CD8-positive, alpha-beta memory T cell (primary cell): ENCODE measurements at regions not wholly inside any gene's neighbourhood (a gene's known extent, or its start where the extent isn't known, plus 50 kb on each side); places are given as distances from the start of the nearest gene placed in this dataset.

Experiments
- CTCF ChIA-PET: fragments of 350-600 bp; sonication (Branson Sonifier 250); formaldehyde crosslinking; loops from one replicate; lab custom pipeline; 2021; ENCODE audit warnings: antibody characterized with exemption; lab: Charles Lee
- POLR2A ChIA-PET: fragments of 350-600 bp; sonication (Branson Sonifier 250); formaldehyde crosslinking; loops from one replicate; lab custom pipeline; 2021; ENCODE audit warnings: antibody characterized with exemption; lab: Charles Lee
- DNase-seq, 5 donors: peaks; one replicate each; pipeline versions ENCODE4 v3.0.0 to v3.0.0-alpha.2; 2020 to 2022; ENCODE audit warnings: mixed read lengths in 1 of 5
- H3K27ac ChIP-seq: one replicate; pipeline ENCODE4 v1.7.0; 2013; ENCODE audit warnings: low read depth, mild to moderate bottlenecking, low read length, moderate library complexity
- H3K27me3 ChIP-seq: 2 replicates; pipeline ENCODE4 v1.7.0; 2013; ENCODE audit warnings: low read length, mild to moderate bottlenecking; ENCODE audit not compliant: insufficient read depth, poor library complexity, severe bottlenecking
- H3K36me3 ChIP-seq: 2 replicates; pipeline ENCODE4 v1.7.0; 2013; ENCODE audit warnings: mild to moderate bottlenecking, low read length, moderate library complexity; ENCODE audit not compliant: insufficient read depth
- H3K4me1 ChIP-seq: 2 replicates; pipeline ENCODE4 v1.7.0; 2013; ENCODE audit warnings: mild to moderate bottlenecking, low read length, moderate library complexity; ENCODE audit not compliant: insufficient read depth
- H3K4me3 ChIP-seq: 2 replicates; pipeline ENCODE4 v1.7.0; 2013; ENCODE audit warnings: mild to moderate bottlenecking, low read length
- H3K9me3 ChIP-seq: 2 replicates; pipeline ENCODE4 v1.7.0; 2013; ENCODE audit warnings: mild to moderate bottlenecking, low read length
- H3K27ac Mint-ChIP-seq, 8 donors: one replicate each; pipeline ENCODE4 v1.8.0; 2020 to 2021; ENCODE audit warnings: mixed read lengths in 8 of 8, mild to moderate bottlenecking in 6 of 8, inconsistent platforms in 3 of 8, moderate library complexity in 3 of 8
- H3K27me3 Mint-ChIP-seq, 2 donors: one replicate each; pipeline ENCODE4 v1.8.0; 2020 to 2021; ENCODE audit warnings: mixed read lengths in 2 of 2, mild to moderate bottlenecking in 1 of 2, moderate library complexity in 1 of 2
- H3K36me3 Mint-ChIP-seq, 3 donors: one replicate each; pipeline ENCODE4 v1.8.0; 2020 to 2021; ENCODE audit warnings: mixed read lengths in 3 of 3, inconsistent platforms in 1 of 3, mild to moderate bottlenecking in 1 of 3
- H3K4me1 Mint-ChIP-seq, 3 donors: one replicate each; pipeline ENCODE4 v1.8.0; 2020 to 2021; ENCODE audit warnings: mixed read lengths in 3 of 3, inconsistent platforms in 1 of 3, mild to moderate bottlenecking in 1 of 3
- H3K4me3 Mint-ChIP-seq, 7 donors: one replicate each; pipeline ENCODE4 v1.8.0; 2020 to 2021; ENCODE audit warnings: mixed read lengths in 7 of 7, mild to moderate bottlenecking in 6 of 7, moderate library complexity in 4 of 7, inconsistent platforms in 2 of 7
- H3K9me3 Mint-ChIP-seq, 5 donors: one replicate each; pipeline ENCODE4 v1.8.0; 2020 to 2022; ENCODE audit warnings: mixed read lengths in 5 of 5, mild to moderate bottlenecking in 3 of 5, moderate library complexity in 2 of 5, inconsistent platforms in 1 of 5

- Mint-ChIP-seq H3K4me3 (no peak overlapping the region), H3K27ac (no peak overlapping the region), H3K36me3 (no peaks in the 10 kb centered on the region), H3K27me3 (peaks cover 0 to 22% of the 10 kb centered on the region in 2 donors), H3K4me1 (no peaks in the 10 kb centered on the region), H3K9me3 (no peaks in the 10 kb centered on the region)
- ChIA-PET CTCF (no interaction called here), POLR2A (no interaction called here)
- no peak overlapping the region for H3K4me3 ChIP-seq
- H3K9me3 ChIP-seq: no peaks in the 10 kb centered on the region
- H3K4me1 ChIP-seq: no peaks in the 10 kb centered on the region
- no peaks in the 10 kb centered on the region for H3K27me3 ChIP-seq
- H3K36me3 ChIP-seq: no peaks in the 10 kb centered on the region
- DNase-seq: no peak
- no peak overlapping the region for H3K27ac ChIP-seq
These were observed 1388.0 kb downstream of the EFNB2 start for GRCh38 chr13:105147461-105147860.

DNA sequence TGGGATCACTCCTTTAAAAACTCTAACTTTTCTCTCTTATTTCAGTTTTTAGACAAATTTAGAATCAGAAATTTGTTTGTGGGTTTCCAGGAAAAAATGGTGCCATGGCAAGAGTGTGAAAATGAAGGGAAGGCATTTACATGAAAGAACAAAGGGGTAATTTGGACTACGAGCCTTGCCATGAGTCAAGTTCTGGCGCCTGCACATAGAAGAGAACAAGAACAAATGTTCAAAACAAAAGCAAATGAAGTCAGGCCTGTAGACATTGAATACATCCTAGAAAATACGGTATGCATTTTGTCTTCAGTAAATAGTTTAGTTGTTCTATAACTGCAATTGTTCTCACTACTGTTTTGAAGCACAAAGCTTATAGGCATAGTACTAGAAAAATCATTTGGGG, 1390.5 kb downstream of the EFNB2 start:
- Histone ChIP-seq H3K9me3 (no peaks in the 10 kb centered on the region), H3K27ac (no peak overlapping the region), H3K4me3 (no peak overlapping the region), H3K4me1 (no peaks in the 10 kb centered on the region), H3K36me3 (no peaks in the 10 kb centered on the region), H3K27me3 (no peaks in the 10 kb centered on the region)
- no peak overlapping the region for H3K4me3 Mint-ChIP-seq
- peaks cover 0 to under 1% (median 0%) of the 10 kb centered on the region in 3 donors for H3K36me3 Mint-ChIP-seq
- DNase-seq: no peak
- no peak overlapping the region for H3K27ac Mint-ChIP-seq
- H3K4me1 Mint-ChIP-seq: peaks cover 9 to 15% (median 9%) of the 10 kb centered on the region in 3 donors
- POLR2A ChIA-PET: no interaction called here
- CTCF ChIA-PET: no interaction called here
- peaks cover 0 to 9% of the 10 kb centered on the region in 2 donors for H3K27me3 Mint-ChIP-seq
- no peaks in the 10 kb centered on the region for H3K9me3 Mint-ChIP-seq

DNA sequence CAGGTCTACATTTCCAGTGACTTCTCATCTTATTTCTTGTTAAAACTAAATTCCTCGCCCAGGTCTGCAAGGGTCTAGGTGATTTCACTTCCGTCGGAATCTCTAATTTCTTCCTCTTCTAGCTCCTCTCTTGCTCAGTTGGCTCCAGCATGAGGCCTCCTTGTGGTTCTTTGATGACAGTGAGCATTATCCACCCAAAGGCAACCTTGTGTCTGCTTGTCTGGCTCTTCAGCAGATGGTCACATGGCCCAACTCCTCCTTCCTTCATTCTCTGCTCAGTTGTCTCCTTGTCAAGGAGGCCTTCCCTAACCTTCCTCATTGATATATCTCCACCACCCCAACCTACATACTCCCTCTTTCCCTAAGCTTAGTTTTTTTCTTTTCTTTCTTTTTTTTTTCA, 1391.4 kb downstream of the EFNB2 start:
- Mint-ChIP-seq H3K4me3 (no peak overlapping the region), H3K36me3 (peaks cover 0 to 6% (median 0%) of the 10 kb centered on the region in 3 donors), H3K27me3 (peaks cover 0 to 6% of the 10 kb centered on the region in 2 donors), H3K4me1 (peaks cover 17 to 24% (median 18%) of the 10 kb centered on the region in 3 donors), H3K9me3 (no peaks in the 10 kb centered on the region), H3K27ac (no peak overlapping the region)
- Histone ChIP-seq H3K27ac (no peak overlapping the region), H3K36me3 (no peaks in the 10 kb centered on the region), H3K4me3 (no peak overlapping the region), H3K27me3 (no peaks in the 10 kb centered on the region), H3K4me1 (peaks cover 4% of the 10 kb centered on the region), H3K9me3 (no peaks in the 10 kb centered on the region)
- POLR2A ChIA-PET: no interaction called here
- CTCF ChIA-PET: no interaction called here
- DNase-seq: no peak

DNA sequence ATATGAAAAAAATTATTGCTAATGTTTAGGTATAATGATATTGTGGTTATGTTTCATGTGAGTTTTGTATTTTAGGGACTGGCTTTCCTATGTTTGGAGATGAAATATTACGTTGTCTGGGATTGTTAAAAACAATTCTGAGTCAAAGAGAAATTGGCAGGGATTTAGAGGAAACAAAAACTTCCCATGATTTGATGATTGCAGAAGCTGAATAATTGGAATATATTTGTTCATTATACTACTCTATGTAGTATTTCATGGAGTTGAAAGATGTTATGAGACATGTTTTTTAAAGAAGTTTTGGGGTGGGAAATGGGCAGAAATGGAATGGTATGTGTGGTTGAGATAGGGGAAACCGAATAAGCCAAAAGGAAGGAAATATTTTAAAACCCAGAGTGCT, 1392.9 kb downstream of the EFNB2 start:
- no peak overlapping the region for H3K4me3 ChIP-seq
- peaks cover 7% of the 10 kb centered on the region for H3K4me1 ChIP-seq
- peaks cover 0 to 6% (median 0%) of the 10 kb centered on the region in 3 donors for H3K36me3 Mint-ChIP-seq
- POLR2A ChIA-PET: no interaction called here
- no peak overlapping the region for H3K27ac Mint-ChIP-seq
- H3K27me3 ChIP-seq: no peaks in the 10 kb centered on the region
- H3K9me3 ChIP-seq: no peaks in the 10 kb centered on the region
- H3K27me3 Mint-ChIP-seq: peaks cover 0 to under 1% of the 10 kb centered on the region in 2 donors
- H3K36me3 ChIP-seq: no peaks in the 10 kb centered on the region
- CTCF ChIA-PET: no interaction called here
- H3K4me3 Mint-ChIP-seq: no peak overlapping the region
- no peak for DNase-seq
- no peak overlapping the region for H3K27ac ChIP-seq
- peaks cover 19 to 26% (median 21%) of the 10 kb centered on the region in 3 donors for H3K4me1 Mint-ChIP-seq
- no peaks in the 10 kb centered on the region for H3K9me3 Mint-ChIP-seq

- no peaks in the 10 kb centered on the region for H3K9me3 ChIP-seq
- Mint-ChIP-seq H3K27ac (peak overlapping the region; percentile 85 to 98 (median 94)), H3K36me3 (peaks cover 0 to 6% (median 0%) of the 10 kb centered on the region in 3 donors), H3K27me3 (no peaks in the 10 kb centered on the region), H3K4me3 (peak overlapping the region; percentile 87 to 97 (median 95)), H3K4me1 (peaks cover 19 to 26% (median 21%) of the 10 kb centered on the region in 3 donors), H3K9me3 (no peaks in the 10 kb centered on the region)
- H3K36me3 ChIP-seq: no peaks in the 10 kb centered on the region
- DNase-seq: peak; percentile 22 to 74 (median 65)
- ChIA-PET POLR2A (interaction anchor here (0.6 kb wide), 1 partner anchor 1428 kb away, joined by 3 read pairs; the partner anchor contains the start of gene ARGLU1), CTCF (no interaction called here)
- H3K27me3 ChIP-seq: no peaks in the 10 kb centered on the region
- H3K4me3 ChIP-seq: peak overlapping the region; percentile 74
- H3K4me1 ChIP-seq: peaks cover 7% of the 10 kb centered on the region
- H3K27ac ChIP-seq: peak overlapping the region; percentile 28
These were observed 1395.8 kb downstream of the EFNB2 start for GRCh38 chr13:105139380-105140285.

GRCh38 chr13:105139048-105139379, 1396.4 kb downstream of the EFNB2 start:
- Mint-ChIP-seq H3K4me1 (peaks cover 19 to 26% (median 21%) of the 10 kb centered on the region in 3 donors), H3K36me3 (peaks cover 0 to 6% (median 0%) of the 10 kb centered on the region in 3 donors), H3K27ac (peak overlapping the region; percentile 85 to 98 (median 94)), H3K4me3 (peak overlapping the region; percentile 87 to 97 (median 95)), H3K27me3 (no peaks in the 10 kb centered on the region), H3K9me3 (no peaks in the 10 kb centered on the region)
- H3K36me3 ChIP-seq: no peaks in the 10 kb centered on the region
- ChIA-PET POLR2A (no interaction called here), CTCF (no interaction called here)
- H3K4me1 ChIP-seq: peaks cover 7% of the 10 kb centered on the region
- H3K4me3 ChIP-seq: peak overlapping the region; percentile 74
- H3K27ac ChIP-seq: no peak overlapping the region
- H3K9me3 ChIP-seq: no peaks in the 10 kb centered on the region
- DNase-seq: peak in 1 of 5 donors; percentile 2
- no peaks in the 10 kb centered on the region for H3K27me3 ChIP-seq

- H3K36me3 Mint-ChIP-seq: peaks cover 0 to 6% (median 0%) of the 10 kb centered on the region in 3 donors
- no peak overlapping the region for H3K27ac ChIP-seq
- peaks cover 19 to 22% (median 21%) of the 10 kb centered on the region in 3 donors for H3K4me1 Mint-ChIP-seq
- no peaks in the 10 kb centered on the region for H3K27me3 Mint-ChIP-seq
- H3K4me3 ChIP-seq: no peak overlapping the region
- H3K27me3 ChIP-seq: no peaks in the 10 kb centered on the region
- peak overlapping the region in 1 of 8 donors; percentile 21 for H3K27ac Mint-ChIP-seq
- H3K4me1 ChIP-seq: peaks cover 7% of the 10 kb centered on the region
- no peak for DNase-seq
- H3K4me3 Mint-ChIP-seq: no peak overlapping the region
- H3K9me3 ChIP-seq: no peaks in the 10 kb centered on the region
- POLR2A ChIA-PET: no interaction called here
- CTCF ChIA-PET: no interaction called here
- no peaks in the 10 kb centered on the region for H3K9me3 Mint-ChIP-seq
- H3K36me3 ChIP-seq: no peaks in the 10 kb centered on the region
These were observed 1399.4 kb downstream of the EFNB2 start for GRCh38 chr13:105135852-105136615.

DNA sequence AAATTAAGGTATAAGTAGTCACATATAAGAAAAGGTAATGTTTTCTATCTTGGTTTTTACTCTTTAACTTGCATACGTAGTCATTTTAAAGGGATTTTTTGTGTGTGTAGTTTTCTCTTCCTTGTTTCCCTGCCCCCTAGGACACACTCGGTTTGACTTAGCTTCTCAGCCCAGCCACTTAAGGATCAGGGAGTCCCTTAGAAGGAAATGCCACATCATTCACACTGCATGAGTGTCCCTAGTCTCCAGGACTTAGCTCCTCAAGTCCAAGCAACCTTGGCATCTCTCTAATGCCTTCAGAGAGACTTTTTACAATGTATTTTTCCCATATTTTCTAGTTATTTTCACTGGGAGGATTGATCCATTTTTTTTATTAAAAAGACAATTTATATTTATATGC, 1407.7 kb downstream of the EFNB2 start:
- H3K36me3 Mint-ChIP-seq: no peaks in the 10 kb centered on the region
- no peaks in the 10 kb centered on the region for H3K9me3 Mint-ChIP-seq
- Histone ChIP-seq H3K4me1 (no peaks in the 10 kb centered on the region), H3K36me3 (no peaks in the 10 kb centered on the region), H3K27me3 (no peaks in the 10 kb centered on the region), H3K9me3 (no peaks in the 10 kb centered on the region), H3K4me3 (no peak overlapping the region), H3K27ac (no peak overlapping the region)
- peaks cover 0 to 18% of the 10 kb centered on the region in 2 donors for H3K27me3 Mint-ChIP-seq
- H3K4me1 Mint-ChIP-seq: no peaks in the 10 kb centered on the region
- H3K27ac Mint-ChIP-seq: no peak overlapping the region
- ChIA-PET CTCF (no interaction called here), POLR2A (no interaction called here)
- no peak overlapping the region for H3K4me3 Mint-ChIP-seq
- no peak for DNase-seq
